ENCODE measurements at regions not wholly inside any gene's neighbourhood (a gene's known extent, or its start where the extent isn't known, plus 50 kb on each side); places are given as distances from the start of the nearest gene placed in this dataset.

- Histone ChIP-seq H2BK12ac (ENCODE audit: insufficient read length, low read depth, low read length) (no peak overlapping the region), H3K79me1 (ENCODE audit: insufficient read depth, low read depth, low read length, poor library complexity, severe bottlenecking) (no peaks in the 10 kb centered on the region), H3K4me2 (ENCODE audit: insufficient read depth, insufficient read length, low read length) (no peak overlapping the region), H2BK5ac (ENCODE audit: insufficient read length, low read length) (no peak overlapping the region), H2AFZ (ENCODE audit: low read length) (no peak overlapping the region), H3T11ph (ENCODE audit: low read length) (no peak overlapping the region), H4K8ac (replicated peaks; ENCODE audit: insufficient read length, low read depth, low read length) (no peak overlapping the region), H3K79me2 (ENCODE audit: insufficient read depth, low read length) (no peaks in the 10 kb centered on the region), H3K4me1 (ENCODE audit: insufficient read depth, low read length) (no peaks in the 10 kb centered on the region), H4K91ac (ENCODE audit: insufficient read length, low read depth, low read length) (no peak overlapping the region), H2BK120ac (ENCODE audit: low read depth, low read length, poor library complexity, severe bottlenecking) (no peak overlapping the region), H2BK15ac (ENCODE audit: low read depth, low read length) (no peak overlapping the region), H2AK5ac (ENCODE audit: insufficient read length, low read length) (no peak overlapping the region), H3K18ac (ENCODE audit: insufficient read length, low read depth, low read length) (no peak overlapping the region), H2BK20ac (ENCODE audit: low read depth, low read length, poor library complexity, severe bottlenecking) (no peak overlapping the region), H3K56ac (ENCODE audit: insufficient read length, low read depth, low read length) (no peak overlapping the region), H3K9me3 (ENCODE audit: control insufficient read depth, low read depth, low read length) (no peaks in the 10 kb centered on the region), H3K9ac (ENCODE audit: extremely low read depth, insufficient read length, low read length) (no peak overlapping the region), H3K27me3 (ENCODE audit: insufficient read depth, low read length) (no peaks in the 10 kb centered on the region), H4K20me1 (ENCODE audit: control insufficient read depth, insufficient read depth, insufficient read length) (no peaks in the 10 kb centered on the region), H3K4ac (ENCODE audit: low read depth, low read length) (no peak overlapping the region), H3K23ac (ENCODE audit: insufficient read length, low read depth, low read length) (no peak overlapping the region), H3K14ac (ENCODE audit: insufficient read depth, low read length) (no peak overlapping the region), H3K27ac (ENCODE audit: insufficient read length, low read depth, low read length) (no peak overlapping the region), H3K23me2 (ENCODE audit: insufficient read length, low read depth, low read length, poor library complexity, severe bottlenecking) (no peaks in the 10 kb centered on the region), H4K5ac (ENCODE audit: insufficient read length, low read depth, low read length) (no peak overlapping the region)
- H3K4me1 Mint-ChIP-seq = peaks cover 0 to 7% of the 10 kb centered on the region in 2 experiments; a peak in 2 of 4 replicates
- DNase-seq = no peak
- no peak overlapping the region; a peak in 1 of 7 replicates for H3K27ac Mint-ChIP-seq
- TF ChIP-seq CTCF (conservative IDR thresholded peaks at IDR 0.05) = no peak
- peaks cover 2% of the 10 kb centered on the region for H3K27me3 Mint-ChIP-seq (ENCODE audit: low read depth)
- no peaks in the 10 kb centered on the region for H3K36me3 Mint-ChIP-seq (ENCODE audit: insufficient read depth in 1 of 3, low read depth in 3 of 3)
- H3K4me3 Mint-ChIP-seq = no peak overlapping the region
- no CpG with 5 or more reads among the region's 19 CpGs for WGBS (ENCODE audit: extremely low coverage, insufficient read length, low lambda C conversion rate)
- no peaks in the 10 kb centered on the region for H3K9me3 Mint-ChIP-seq
Measured at GRCh38 chr22:46055911-46056545, 79.1 kb upstream of the WNT7B start.
